Endothelial cell of umbilical vein (primary cell): ENCODE measurements at regions not wholly inside any gene's neighbourhood (a gene's known extent, or its start where the extent isn't known, plus 50 kb on each side); places are given as distances from the start of the nearest gene placed in this dataset.

Experiments
- BruUV-seq: library from RNA; stranded (reverse); fragments of 400-500 nt; replicated peaks from 2 replicates; lab custom pipeline; 2021; lab: Mats Ljungman, UMichigan
- CTCF ChIA-PET: fragments of 300-600, 350-600 bp; sonication (Branson Sonifier 250); formaldehyde crosslinking; loops from one replicate; lab custom pipeline; 2021; ENCODE audit warnings: antibody characterized with exemption, inconsistent platforms; lab: Charles Lee
- POLR2A ChIA-PET: fragments of 300-600, 350-600 bp; sonication (Branson Sonifier 250); formaldehyde crosslinking; loops from one replicate; lab custom pipeline; 2021; ENCODE audit warnings: antibody characterized with exemption, inconsistent platforms; lab: Charles Lee
- DNase-seq: peaks from one replicate; pipeline ENCODE4 v3.0.0-alpha.2; 2011; ENCODE audit warnings: low read depth, low spot score
- FAIRE-seq: peaks from 2 replicates; lab custom pipeline; 2011; peaks lifted over from hg19 to GRCh38; lab: Jason Lieb, UNC
- H2AFZ ChIP-seq: 2 replicates; pipeline ENCODE4 v1.6.0; 2012; ENCODE audit warnings: low read depth, low read length, control low read depth, inconsistent platforms
- H3K27ac ChIP-seq: 2 replicates; pipeline ENCODE4 v1.5.1; 2011; ENCODE audit warnings: low read depth, mild to moderate bottlenecking, control low read depth, low read length, moderate library complexity; ENCODE audit not compliant: insufficient read depth
- H3K27me3 ChIP-seq, 2 experiments: 2 replicates each; pipeline versions ENCODE4 v1.6.0 to v1.6.1; 2011; ENCODE audit warnings: low read length in 2 of 2, mixed read lengths in 1 of 2; ENCODE audit not compliant: control insufficient read depth in 2 of 2, insufficient read depth in 2 of 2
- H3K36me3 ChIP-seq, 2 experiments: 2 replicates in 1 of 2; 3 replicates in 1 of 2; pipeline ENCODE4 v1.5.1; 2011; ENCODE audit warnings: low read length in 2 of 2, mild to moderate bottlenecking in 1 of 2, moderate library complexity in 1 of 2; ENCODE audit not compliant: control insufficient read depth in 2 of 2, insufficient read depth in 2 of 2; ENCODE audit errors: extremely low read depth in 1 of 2
- H3K4me1 ChIP-seq: 3 replicates; pipeline ENCODE4 v1.5.1; 2011; ENCODE audit warnings: mild to moderate bottlenecking, low read length; ENCODE audit not compliant: control insufficient read depth, insufficient read depth; ENCODE audit errors: extremely low read depth
- H3K4me2 ChIP-seq: 2 replicates; pipeline ENCODE4 v1.6.1; 2011; ENCODE audit warnings: low read length, control low read depth, mixed read lengths; ENCODE audit not compliant: insufficient read depth
- H3K4me3 ChIP-seq, 3 experiments: fragments of 200-600 bp in 1 of 3; sonication (generic), shearing (Covaris generic) in 1 of 3; replicated peaks in 1 of 3; 2 replicates each; pipeline ENCODE4 v1.5.1; 2011 to 2016; ENCODE audit warnings: control low read depth in 3 of 3, low read length in 3 of 3, mild to moderate bottlenecking in 2 of 3, inconsistent platforms in 1 of 3, low read depth in 1 of 3, moderate library complexity in 1 of 3; ENCODE audit not compliant: insufficient read depth in 1 of 3
- H3K79me2 ChIP-seq: 2 replicates; pipeline ENCODE4 v1.6.0; 2012; ENCODE audit warnings: low read length, inconsistent platforms; ENCODE audit not compliant: control insufficient read depth, insufficient read depth
- H3K9ac ChIP-seq: replicated peaks from 2 replicates; pipeline ENCODE3; 2011; ENCODE audit warnings: low read length, control low read depth; ENCODE audit not compliant: insufficient read depth; ENCODE audit errors: extremely low read depth
- H3K9me1 ChIP-seq: replicated peaks from 3 replicates; pipeline ENCODE4 v1.6.0; 2011; ENCODE audit warnings: mild to moderate bottlenecking, low read length; ENCODE audit not compliant: control insufficient read depth, insufficient read depth; ENCODE audit errors: extremely low read depth
- H3K9me3 ChIP-seq: replicated peaks from 2 replicates; pipeline ENCODE4 v1.5.1; 2012; ENCODE audit warnings: low read length, inconsistent platforms; ENCODE audit not compliant: control insufficient read depth, insufficient read depth
- H4K20me1 ChIP-seq: replicated peaks from 2 replicates; pipeline ENCODE3; 2011; ENCODE audit warnings: mild to moderate bottlenecking, low read length; ENCODE audit not compliant: control insufficient read depth, insufficient read depth; ENCODE audit errors: extremely low read depth
- EZH2 ChIP-seq: IDR thresholded peaks from 2 replicates; pipeline ENCODE4 v1.6.1; 2012; ENCODE audit warnings: borderline replicate concordance, low read depth, mild to moderate bottlenecking, moderate library complexity, low read length, inconsistent platforms; ENCODE audit not compliant: severe bottlenecking
- FOS ChIP-seq: IDR thresholded peaks from 2 replicates; pipeline ENCODE4 v1.6.1; 2011; ENCODE audit warnings: mild to moderate bottlenecking, low read length, moderate library complexity, borderline replicate concordance; ENCODE audit not compliant: insufficient read depth
- GATA2 ChIP-seq: IDR thresholded peaks from 2 replicates; pipeline ENCODE4 v1.7.0; 2011; ENCODE audit warnings: low read depth, mild to moderate bottlenecking, moderate library complexity, mixed read lengths, low read length; ENCODE audit not compliant: insufficient read length, insufficient read depth
- JUN ChIP-seq: IDR thresholded peaks from 2 replicates; pipeline ENCODE4 v1.6.1; 2011; ENCODE audit warnings: borderline replicate concordance, low read depth; ENCODE audit not compliant: insufficient read length, insufficient read depth
- MAX ChIP-seq: IDR thresholded peaks from 2 replicates; pipeline ENCODE4 v1.6.1; 2011; ENCODE audit not compliant: insufficient read depth, insufficient read length
- MYC ChIP-seq: IDR thresholded peaks from one replicate; pipeline ENCODE4 v1.6.1; 2011; ENCODE audit warnings: mild to moderate bottlenecking, low read depth, low read length
- POLR2A ChIP-seq: IDR thresholded peaks from 2 replicates; pipeline ENCODE4 v1.6.1; 2012; ENCODE audit warnings: low read depth, mild to moderate bottlenecking, control low read depth, low read length
- POLR2AphosphoS5 ChIP-seq: IDR thresholded peaks from 2 replicates; pipeline ENCODE4 v1.6.1; 2012; ENCODE audit warnings: low read depth, mild to moderate bottlenecking, control low read depth, low read length, moderate library complexity; ENCODE audit not compliant: insufficient read depth
- dilution Hi-C: fragments of 300-500 bp; cut with MboI; formaldehyde crosslinking; loops from one replicate; pipeline ENCODE4 v1.15.0; 2019; ENCODE audit warnings: low sequenced_read_pairs; ENCODE audit not compliant: extremely low pct_ligation_motif_present
- intact Hi-C: fragments of 100-400 bp; cut with micrococcal nuclease; formaldehyde crosslinking; loops from one replicate; pipeline ENCODE4 v1.10.0; 2022
- TF ChIP-seq, protein P1 (sequence below), 2 donors: IDR thresholded peaks; 1 replicate in 1 of 2; 2 replicates in 1 of 2; pipeline ENCODE4 v1.5.1; 2011; ENCODE audit warnings: low read length in 2 of 2, mild to moderate bottlenecking in 2 of 2, moderate library complexity in 2 of 2, control low read depth in 1 of 2, inconsistent platforms in 1 of 2, low read depth in 1 of 2; ENCODE audit not compliant: insufficient read depth in 1 of 2; ENCODE audit errors: extremely low read depth in 1 of 2

GRCh38 chr3:148238421-148238821, 459.3 kb upstream of the AGTR1 start:
- no peaks in the 10 kb centered on the region for H3K79me2 ChIP-seq
- no peak overlapping the region for H2AFZ ChIP-seq
- TF ChIP-seq FOS: no peak
- TF ChIP-seq, protein P1, sequence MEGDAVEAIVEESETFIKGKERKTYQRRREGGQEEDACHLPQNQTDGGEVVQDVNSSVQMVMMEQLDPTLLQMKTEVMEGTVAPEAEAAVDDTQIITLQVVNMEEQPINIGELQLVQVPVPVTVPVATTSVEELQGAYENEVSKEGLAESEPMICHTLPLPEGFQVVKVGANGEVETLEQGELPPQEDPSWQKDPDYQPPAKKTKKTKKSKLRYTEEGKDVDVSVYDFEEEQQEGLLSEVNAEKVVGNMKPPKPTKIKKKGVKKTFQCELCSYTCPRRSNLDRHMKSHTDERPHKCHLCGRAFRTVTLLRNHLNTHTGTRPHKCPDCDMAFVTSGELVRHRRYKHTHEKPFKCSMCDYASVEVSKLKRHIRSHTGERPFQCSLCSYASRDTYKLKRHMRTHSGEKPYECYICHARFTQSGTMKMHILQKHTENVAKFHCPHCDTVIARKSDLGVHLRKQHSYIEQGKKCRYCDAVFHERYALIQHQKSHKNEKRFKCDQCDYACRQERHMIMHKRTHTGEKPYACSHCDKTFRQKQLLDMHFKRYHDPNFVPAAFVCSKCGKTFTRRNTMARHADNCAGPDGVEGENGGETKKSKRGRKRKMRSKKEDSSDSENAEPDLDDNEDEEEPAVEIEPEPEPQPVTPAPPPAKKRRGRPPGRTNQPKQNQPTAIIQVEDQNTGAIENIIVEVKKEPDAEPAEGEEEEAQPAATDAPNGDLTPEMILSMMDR (IDR thresholded peaks at IDR 0.05; ENCODE audit: extremely low read depth in 1 of 2, insufficient read depth in 1 of 2, low read depth in 1 of 2, low read length in 2 of 2): no peak
- no peak for TF ChIP-seq MYC
- TF ChIP-seq MAX: no peak
- no peak for TF ChIP-seq EZH2
- TF ChIP-seq POLR2AphosphoS5: no peak
- no peak for TF ChIP-seq JUN
- no peak for TF ChIP-seq GATA2
- TF ChIP-seq POLR2A: no peak
- dilution Hi-C loops: no loop called here
- no peaks in the 10 kb centered on the region for H3K27me3 ChIP-seq
- H3K36me3 ChIP-seq: no peaks in the 10 kb centered on the region
- no peaks in the 10 kb centered on the region for H3K9me1 ChIP-seq
- H4K20me1 ChIP-seq: no peaks in the 10 kb centered on the region
- ChIA-PET POLR2A (no interaction called here), CTCF (no interaction called here)
- no peaks in the 10 kb centered on the region for H3K9me3 ChIP-seq
- H3K4me2 ChIP-seq: no peak overlapping the region
- no TSS peak for BruUV-seq
- no peak overlapping the region for H3K27ac ChIP-seq
- H3K9ac ChIP-seq: no peak overlapping the region
- no peaks in the 10 kb centered on the region for H3K4me1 ChIP-seq
- H3K4me3 ChIP-seq: no peak overlapping the region
- intact Hi-C loops: no loop called here
- DNase-seq (no peak), FAIRE-seq (no peak)
